GM21367 (cell line): ENCODE measurements at regions not wholly inside any gene's neighbourhood (a gene's known extent, or its start where the extent isn't known, plus 50 kb on each side); places are given as distances from the start of the nearest gene placed in this dataset.

Experiments used
- ATAC-seq: cut with Tn5 transposase; IDR thresholded peaks from one replicate; pipeline ENCODE4 v1.9.1; 2021; ENCODE audit not compliant: unreplicated experiment

- ATAC-seq: no peak
These were observed 155.9 kb downstream of the BARHL2 start for GRCh38 chr1:90561103-90561783.

- ATAC-seq: no peak
These were observed 158.2 kb downstream of the BARHL2 start for GRCh38 chr1:90558754-90559378.

- no peak for ATAC-seq
These were observed 159.0 kb downstream of the BARHL2 start for GRCh38 chr1:90558126-90558525.

GRCh38 chr1:90557706-90558105, 159.4 kb downstream of the BARHL2 start:
- ATAC-seq: no peak

- no peak for ATAC-seq
These were observed 166.3 kb downstream of the BARHL2 start for GRCh38 chr1:90550626-90551406.

GRCh38 chr1:90544356-90544755, 172.7 kb downstream of the BARHL2 start:
- no peak for ATAC-seq

- ATAC-seq: no peak
These were observed 179.3 kb downstream of the BARHL2 start for GRCh38 chr1:90537606-90538362.

- no peak for ATAC-seq
These were observed 182.3 kb downstream of the BARHL2 start for GRCh38 chr1:90534663-90535295.

- ATAC-seq: no peak
These were observed 183.0 kb downstream of the BARHL2 start for GRCh38 chr1:90534116-90534515.

- ATAC-seq: no peak
These were observed 190.1 kb downstream of the BARHL2 start for GRCh38 chr1:90526954-90527353.

- ATAC-seq: no peak
These were observed 194.7 kb downstream of the BARHL2 start for GRCh38 chr1:90522432-90522831.

- no peak for ATAC-seq
These were observed 203.1 kb downstream of the BARHL2 start for GRCh38 chr1:90513956-90514355.

- ATAC-seq: no peak
These were observed 204.7 kb downstream of the BARHL2 start for GRCh38 chr1:90512441-90512840.

- no peak for ATAC-seq
These were observed 207.0 kb downstream of the BARHL2 start for GRCh38 chr1:90510143-90510542.

- no peak for ATAC-seq
These were observed 207.7 kb downstream of the BARHL2 start for GRCh38 chr1:90509225-90510048.

- no peak for ATAC-seq
These were observed 208.5 kb downstream of the BARHL2 start for GRCh38 chr1:90508376-90509167.

- no peak for ATAC-seq
These were observed 209.9 kb downstream of the BARHL2 start for GRCh38 chr1:90507173-90507572.

- ATAC-seq: no peak
These were observed 211.3 kb downstream of the BARHL2 start for GRCh38 chr1:90505806-90506205.

- no peak for ATAC-seq
These were observed 212.6 kb downstream of the BARHL2 start for GRCh38 chr1:90504509-90504908.
